HepG2 (cell line): ENCODE measurements at regions not wholly inside any gene's neighbourhood (a gene's known extent, or its start where the extent isn't known, plus 50 kb on each side); places are given as distances from the start of the nearest gene placed in this dataset.

Source experiments
- ATAC-seq: fragments of 200-7000 bp; cut with Tn5 transposase; 3 replicates; pipeline ENCODE4 v1.9.1; 2020; ENCODE audit warnings: mild to moderate bottlenecking, moderate library complexity
- BruUV-seq: library from RNA; stranded (reverse); fragments of 400-500 nt; replicated peaks from 2 replicates; lab custom pipeline; 2021; lab: Mats Ljungman, UMichigan
- CTCF ChIA-PET: fragments of 300-600 bp; formaldehyde crosslinking; extraction: SDS; loops from one replicate; lab custom pipeline; 2021; ENCODE audit warnings: low total read pairs, inconsistent platforms, low intra/inter-chr PET ratio; lab: Yijun Ruan, JAX
- POLR2A ChIA-PET: fragments of 350-600 bp; sonication (Branson Sonifier 250); formaldehyde crosslinking; loops from one replicate; lab custom pipeline; 2020; ENCODE audit warnings: antibody characterized with exemption, inconsistent platforms; lab: Yijun Ruan, JAX
- DNase-seq: peaks from one replicate; pipeline ENCODE4 v3.0.0-alpha.2; 2015; ENCODE audit warnings: low spot score
- FAIRE-seq: peaks from 3 replicates; lab custom pipeline; 2011; peaks lifted over from hg19 to GRCh38; lab: Jason Lieb, UNC
- H2AFZ ChIP-seq: one replicate; pipeline ENCODE4 v1.6.1; 2011; ENCODE audit warnings: low read length, inconsistent platforms
- H3K27ac ChIP-seq: fragments of 300-600 bp; 3 replicates; pipeline ENCODE4 v1.8.0; 2011; ENCODE audit warnings: mixed run types, mild to moderate bottlenecking, mixed read lengths, low read length, inconsistent platforms; ENCODE audit not compliant: insufficient read depth; ENCODE audit errors: extremely low read length
- H3K27me3 ChIP-seq, 2 experiments: fragments of 200-600 bp in 1 of 2; 2 replicates in 1 of 2; 3 replicates in 1 of 2; pipeline versions ENCODE4 v1.6.0 to v1.8.0; 2011; ENCODE audit warnings: low read length in 2 of 2, mild to moderate bottlenecking in 2 of 2, moderate library complexity in 2 of 2, inconsistent platforms in 1 of 2; ENCODE audit not compliant: insufficient read depth in 2 of 2, control insufficient read depth in 1 of 2
- H3K36me3 ChIP-seq, 2 experiments: fragments of 200-600 bp in 1 of 2; replicated peaks in 1 of 2; 2 replicates in 1 of 2; 3 replicates in 1 of 2; pipeline versions ENCODE4 v1.5.1 to v1.8.0; 2011; ENCODE audit warnings: low read length in 2 of 2, inconsistent platforms in 1 of 2; ENCODE audit not compliant: insufficient read depth in 2 of 2, control insufficient read depth in 1 of 2
- H3K4me1 ChIP-seq: 2 replicates; pipeline ENCODE4 v1.5.1; 2012; ENCODE audit warnings: low read length, inconsistent platforms; ENCODE audit not compliant: insufficient read depth
- H3K4me2 ChIP-seq: 2 replicates; pipeline ENCODE4 v1.6.0; 2011; ENCODE audit warnings: low read depth, low read length, inconsistent platforms
- H3K4me3 ChIP-seq, 3 experiments: fragments of 200-600 bp in 1 of 3; sonication (generic), shearing (Covaris generic) in 1 of 3; replicated peaks in 1 of 3; 2 replicates each; pipeline ENCODE4 v1.5.1; 2011 to 2016; ENCODE audit warnings: low read length in 3 of 3, inconsistent platforms in 2 of 3, low read depth in 2 of 3, mild to moderate bottlenecking in 2 of 3, control low read depth in 1 of 3, mixed read lengths in 1 of 3; ENCODE audit not compliant: insufficient read depth in 1 of 3
- H3K79me2 ChIP-seq: one replicate; pipeline ENCODE4 v1.6.1; 2011; ENCODE audit warnings: low read length, inconsistent platforms; ENCODE audit not compliant: insufficient read depth
- H3K9ac ChIP-seq: 2 replicates; pipeline ENCODE4 v1.6.0; 2011; ENCODE audit warnings: mild to moderate bottlenecking, low read depth, low read length, inconsistent platforms; ENCODE audit not compliant: insufficient read depth
- H3K9me3 ChIP-seq: 2 replicates; pipeline ENCODE4 v1.5.1; 2012; ENCODE audit warnings: mild to moderate bottlenecking, low read length
- H4K20me1 ChIP-seq: 2 replicates; pipeline ENCODE4 v1.6.0; 2011; ENCODE audit warnings: inconsistent platforms, mild to moderate bottlenecking, low read length, moderate library complexity; ENCODE audit not compliant: insufficient read depth
- ARNT2 ChIP-seq: sonication (generic); formaldehyde crosslinking; IDR thresholded peaks from 2 replicates; pipeline ENCODE4 v1.8.0; 2022; ENCODE audit warnings: mild to moderate bottlenecking, low read depth, missing genetic modification reagents, moderate library complexity
- CCAR2 ChIP-seq: fragments of 200-400 bp; formaldehyde crosslinking; optimal IDR thresholded peaks from 2 replicates; pipeline ENCODE3; 2018; ENCODE audit warnings: low read depth, mild to moderate bottlenecking, low read length, moderate library complexity
- EHMT2 ChIP-seq: fragments of 200-600 bp; sonication (generic); IDR thresholded peaks from 2 replicates; pipeline ENCODE4 v1.7.0; 2017; ENCODE audit warnings: antibody characterized with exemption, low read depth, low read length, borderline replicate concordance
- FOSL1 ChIP-seq: sonication (generic); formaldehyde crosslinking; IDR thresholded peaks from 2 replicates; pipeline ENCODE4 v1.9.0; 2021; ENCODE audit warnings: missing genetic modification reagents, borderline replicate concordance
- HNRNPL ChIP-seq: fragments of 200-400 bp; formaldehyde crosslinking; IDR thresholded peaks from 2 replicates; pipeline ENCODE4 v1.6.1; 2017; ENCODE audit warnings: mild to moderate bottlenecking, low read depth, low read length
- NR2F1 ChIP-seq, 2 experiments: fragments of 450-650 bp in 1 of 2; formaldehyde crosslinking in 1 of 2; IDR thresholded peaks; 2 replicates each; pipeline versions ENCODE4 v1.5.0 to v1.6.1; 2016 to 2020; ENCODE audit warnings: mild to moderate bottlenecking in 1 of 2, missing compliant biosample characterization in 1 of 2, missing genetic modification reagents in 1 of 2, moderate library complexity in 1 of 2
- RFXAP ChIP-seq: sonication (generic); formaldehyde crosslinking; IDR thresholded peaks from 2 replicates; pipeline ENCODE4 v1.4.0; 2020; ENCODE audit warnings: missing genetic modification reagents, borderline replicate concordance
- SALL2 ChIP-seq: sonication (generic); formaldehyde crosslinking; IDR thresholded peaks from 2 replicates; pipeline ENCODE4 v1.8.1; 2023; ENCODE audit warnings: mild to moderate bottlenecking, missing genetic modification reagents, inconsistent platforms
- SOX13 ChIP-seq, 3 experiments: fragments of 450-650 bp in 1 of 3; sonication (generic) in 1 of 3; formaldehyde crosslinking in 1 of 3; IDR thresholded peaks in 2 of 3; conservative IDR thresholded peaks in 1 of 3; 2 replicates each; pipeline versions ENCODE4 v1.5.0 to v1.6.1; 2016 to 2020; ENCODE audit warnings: antibody characterized with exemption in 1 of 3, mild to moderate bottlenecking in 1 of 3, missing compliant biosample characterization in 1 of 3, missing genetic modification reagents in 1 of 3, moderate library complexity in 1 of 3
- ZNF143 ChIP-seq: sonication (generic); formaldehyde crosslinking; IDR thresholded peaks from 2 replicates; pipeline ENCODE4 v1.4.0; 2020; ENCODE audit warnings: missing genetic modification reagents
- ZNF709 ChIP-seq: sonication (generic); formaldehyde crosslinking; IDR thresholded peaks from 2 replicates; pipeline ENCODE4 v1.5.0; 2020; ENCODE audit warnings: mild to moderate bottlenecking, missing genetic modification reagents
- WGBS: methylation state at CpG from one replicate; pipeline ENCODE4 v1.1.6; 2017; ENCODE audit warnings: low lambda C conversion rate; 5-methylcytosine and 5-hydroxymethylcytosine counted together
- in situ Hi-C: cut with HindIII; loops from 2 replicates; pipeline ENCODE4 v1.10.0; 2017; ENCODE audit warnings: low pct_unique_long_range_greater_than_20kb; ENCODE audit not compliant: extremely low pct_ligation_motif_present
- intact Hi-C: fragments of 100-400 bp; cut with micrococcal nuclease; formaldehyde crosslinking; loops from one replicate; pipeline ENCODE4 v1.10.0; 2022; ENCODE audit not compliant: unreplicated experiment
- TF ChIP-seq, protein P1 (sequence below): sonication (generic); formaldehyde crosslinking; IDR thresholded peaks from 2 replicates; pipeline ENCODE4 v1.4.0; 2020; ENCODE audit warnings: mild to moderate bottlenecking, missing genetic modification reagents
- TF ChIP-seq, protein P2 (sequence below): sonication (generic); formaldehyde crosslinking; IDR thresholded peaks from 2 replicates; pipeline ENCODE4 v1.8.0; 2023; ENCODE audit warnings: mild to moderate bottlenecking, missing genetic modification reagents
- TF ChIP-seq, protein P3 (sequence below): sonication (generic); formaldehyde crosslinking; IDR thresholded peaks from 2 replicates; pipeline ENCODE4 v1.9.0; 2021; ENCODE audit warnings: mild to moderate bottlenecking, missing genetic modification reagents
- TF ChIP-seq, protein P4 (sequence below): sonication (generic); formaldehyde crosslinking; conservative IDR thresholded peaks from 2 replicates; pipeline ENCODE4 v1.4.0; 2020; ENCODE audit warnings: missing genetic modification reagents

DNA sequence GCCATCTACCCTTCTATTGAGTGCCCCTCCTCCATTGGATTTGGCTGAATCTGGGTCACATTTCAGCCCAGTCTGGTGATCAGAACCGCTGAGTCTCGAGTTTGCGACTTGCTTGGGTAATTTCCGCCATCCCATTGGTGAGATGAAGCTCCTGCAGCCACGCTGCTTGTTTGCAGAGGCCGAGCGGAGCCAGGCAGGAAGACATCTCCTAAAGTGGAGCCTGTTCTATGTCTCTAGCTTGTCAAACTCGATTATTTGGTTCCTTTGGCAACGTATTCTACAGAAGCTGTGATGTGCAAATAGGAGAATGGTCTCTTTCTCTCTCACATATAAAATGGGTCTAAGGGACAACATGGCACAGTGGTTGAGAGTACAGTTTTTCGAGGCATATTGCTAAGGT is 206.8 kb upstream of the PLXNA2 start:
- in situ Hi-C loops, result no loop called here
- Histone ChIP-seq H3K4me1 (no peaks in the 10 kb centered on the region), H3K27ac (no peak overlapping the region), H3K36me3 (no peaks in the 10 kb centered on the region), H3K79me2 (no peaks in the 10 kb centered on the region), H4K20me1 (no peaks in the 10 kb centered on the region), H3K4me3 (no peak overlapping the region), H3K9ac (no peak overlapping the region), H2AFZ (no peak overlapping the region), H3K27me3 (no peaks in the 10 kb centered on the region), H3K9me3 (no peaks in the 10 kb centered on the region), H3K4me2 (no peak overlapping the region)
- ChIA-PET POLR2A (no interaction called here), CTCF (no interaction called here)
- DNase-seq, result no peak
- FAIRE-seq, result no peak
- TF ChIP-seq ZNF143, result no peak
- no peak for TF ChIP-seq HNRNPL
- TF ChIP-seq, protein P1, sequence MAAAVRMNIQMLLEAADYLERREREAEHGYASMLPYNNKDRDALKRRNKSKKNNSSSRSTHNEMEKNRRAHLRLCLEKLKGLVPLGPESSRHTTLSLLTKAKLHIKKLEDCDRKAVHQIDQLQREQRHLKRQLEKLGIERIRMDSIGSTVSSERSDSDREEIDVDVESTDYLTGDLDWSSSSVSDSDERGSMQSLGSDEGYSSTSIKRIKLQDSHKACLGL, result no peak
- TF ChIP-seq NR2F1 (CRISPR knock-in tag; IDR thresholded peaks at IDR 0.05), result no peak
- no peak for TF ChIP-seq SALL2 (CRISPR knock-in tag)
- no peak for TF ChIP-seq FOSL1 (CRISPR knock-in tag)
- no peak for TF ChIP-seq ARNT2 (CRISPR knock-in tag)
- no peak for TF ChIP-seq ZNF709 (CRISPR knock-in tag)
- TF ChIP-seq CCAR2, result no peak
- TF ChIP-seq RFXAP, result no peak
- TF ChIP-seq, protein P2, sequence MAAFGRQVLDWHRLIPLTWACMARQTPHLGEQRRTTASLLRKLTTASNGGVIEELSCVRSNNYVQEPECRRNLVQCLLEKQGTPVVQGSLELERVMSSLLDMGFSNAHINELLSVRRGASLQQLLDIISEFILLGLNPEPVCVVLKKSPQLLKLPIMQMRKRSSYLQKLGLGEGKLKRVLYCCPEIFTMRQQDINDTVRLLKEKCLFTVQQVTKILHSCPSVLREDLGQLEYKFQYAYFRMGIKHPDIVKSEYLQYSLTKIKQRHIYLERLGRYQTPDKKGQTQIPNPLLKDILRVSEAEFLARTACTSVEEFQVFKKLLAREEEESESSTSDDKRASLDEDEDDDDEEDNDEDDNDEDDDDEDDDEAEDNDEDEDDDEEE, result no peak
- TF ChIP-seq EHMT2, result no peak
- TF ChIP-seq SOX13 (IDR thresholded peaks at IDR 0.05), result no peak
- no peak for TF ChIP-seq SOX13 (CRISPR knock-in tag; conservative IDR thresholded peaks at IDR 0.05 in 1 of 2, IDR thresholded peaks at IDR 0.05 in 1 of 2)
- TF ChIP-seq, protein P3, sequence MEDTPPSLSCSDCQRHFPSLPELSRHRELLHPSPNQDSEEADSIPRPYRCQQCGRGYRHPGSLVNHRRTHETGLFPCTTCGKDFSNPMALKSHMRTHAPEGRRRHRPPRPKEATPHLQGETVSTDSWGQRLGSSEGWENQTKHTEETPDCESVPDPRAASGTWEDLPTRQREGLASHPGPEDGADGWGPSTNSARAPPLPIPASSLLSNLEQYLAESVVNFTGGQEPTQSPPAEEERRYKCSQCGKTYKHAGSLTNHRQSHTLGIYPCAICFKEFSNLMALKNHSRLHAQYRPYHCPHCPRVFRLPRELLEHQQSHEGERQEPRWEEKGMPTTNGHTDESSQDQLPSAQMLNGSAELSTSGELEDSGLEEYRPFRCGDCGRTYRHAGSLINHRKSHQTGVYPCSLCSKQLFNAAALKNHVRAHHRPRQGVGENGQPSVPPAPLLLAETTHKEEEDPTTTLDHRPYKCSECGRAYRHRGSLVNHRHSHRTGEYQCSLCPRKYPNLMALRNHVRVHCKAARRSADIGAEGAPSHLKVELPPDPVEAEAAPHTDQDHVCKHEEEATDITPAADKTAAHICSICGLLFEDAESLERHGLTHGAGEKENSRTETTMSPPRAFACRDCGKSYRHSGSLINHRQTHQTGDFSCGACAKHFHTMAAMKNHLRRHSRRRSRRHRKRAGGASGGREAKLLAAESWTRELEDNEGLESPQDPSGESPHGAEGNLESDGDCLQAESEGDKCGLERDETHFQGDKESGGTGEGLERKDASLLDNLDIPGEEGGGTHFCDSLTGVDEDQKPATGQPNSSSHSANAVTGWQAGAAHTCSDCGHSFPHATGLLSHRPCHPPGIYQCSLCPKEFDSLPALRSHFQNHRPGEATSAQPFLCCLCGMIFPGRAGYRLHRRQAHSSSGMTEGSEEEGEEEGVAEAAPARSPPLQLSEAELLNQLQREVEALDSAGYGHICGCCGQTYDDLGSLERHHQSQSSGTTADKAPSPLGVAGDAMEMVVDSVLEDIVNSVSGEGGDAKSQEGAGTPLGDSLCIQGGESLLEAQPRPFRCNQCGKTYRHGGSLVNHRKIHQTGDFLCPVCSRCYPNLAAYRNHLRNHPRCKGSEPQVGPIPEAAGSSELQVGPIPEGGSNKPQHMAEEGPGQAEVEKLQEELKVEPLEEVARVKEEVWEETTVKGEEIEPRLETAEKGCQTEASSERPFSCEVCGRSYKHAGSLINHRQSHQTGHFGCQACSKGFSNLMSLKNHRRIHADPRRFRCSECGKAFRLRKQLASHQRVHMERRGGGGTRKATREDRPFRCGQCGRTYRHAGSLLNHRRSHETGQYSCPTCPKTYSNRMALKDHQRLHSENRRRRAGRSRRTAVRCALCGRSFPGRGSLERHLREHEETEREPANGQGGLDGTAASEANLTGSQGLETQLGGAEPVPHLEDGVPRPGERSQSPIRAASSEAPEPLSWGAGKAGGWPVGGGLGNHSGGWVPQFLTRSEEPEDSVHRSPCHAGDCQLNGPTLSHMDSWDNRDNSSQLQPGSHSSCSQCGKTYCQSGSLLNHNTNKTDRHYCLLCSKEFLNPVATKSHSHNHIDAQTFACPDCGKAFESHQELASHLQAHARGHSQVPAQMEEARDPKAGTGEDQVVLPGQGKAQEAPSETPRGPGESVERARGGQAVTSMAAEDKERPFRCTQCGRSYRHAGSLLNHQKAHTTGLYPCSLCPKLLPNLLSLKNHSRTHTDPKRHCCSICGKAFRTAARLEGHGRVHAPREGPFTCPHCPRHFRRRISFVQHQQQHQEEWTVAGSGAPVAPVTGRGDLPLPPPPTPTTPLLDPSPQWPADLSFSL (CRISPR knock-in tag), result no peak
- TF ChIP-seq, protein P4, sequence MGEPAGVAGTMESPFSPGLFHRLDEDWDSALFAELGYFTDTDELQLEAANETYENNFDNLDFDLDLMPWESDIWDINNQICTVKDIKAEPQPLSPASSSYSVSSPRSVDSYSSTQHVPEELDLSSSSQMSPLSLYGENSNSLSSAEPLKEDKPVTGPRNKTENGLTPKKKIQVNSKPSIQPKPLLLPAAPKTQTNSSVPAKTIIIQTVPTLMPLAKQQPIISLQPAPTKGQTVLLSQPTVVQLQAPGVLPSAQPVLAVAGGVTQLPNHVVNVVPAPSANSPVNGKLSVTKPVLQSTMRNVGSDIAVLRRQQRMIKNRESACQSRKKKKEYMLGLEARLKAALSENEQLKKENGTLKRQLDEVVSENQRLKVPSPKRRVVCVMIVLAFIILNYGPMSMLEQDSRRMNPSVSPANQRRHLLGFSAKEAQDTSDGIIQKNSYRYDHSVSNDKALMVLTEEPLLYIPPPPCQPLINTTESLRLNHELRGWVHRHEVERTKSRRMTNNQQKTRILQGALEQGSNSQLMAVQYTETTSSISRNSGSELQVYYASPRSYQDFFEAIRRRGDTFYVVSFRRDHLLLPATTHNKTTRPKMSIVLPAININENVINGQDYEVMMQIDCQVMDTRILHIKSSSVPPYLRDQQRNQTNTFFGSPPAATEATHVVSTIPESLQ (CRISPR knock-in tag), result no peak
- intact Hi-C loops, result no loop called here
- no TSS peak for BruUV-seq
- ATAC-seq, result no peak
- WGBS, result 8% methylated on average over 8 of the region's 10 CpGs
